ENCODE measurements at regions not wholly inside any gene's neighbourhood (a gene's known extent, or its start where the extent isn't known, plus 50 kb on each side); places are given as distances from the start of the nearest gene placed in this dataset.

DNA sequence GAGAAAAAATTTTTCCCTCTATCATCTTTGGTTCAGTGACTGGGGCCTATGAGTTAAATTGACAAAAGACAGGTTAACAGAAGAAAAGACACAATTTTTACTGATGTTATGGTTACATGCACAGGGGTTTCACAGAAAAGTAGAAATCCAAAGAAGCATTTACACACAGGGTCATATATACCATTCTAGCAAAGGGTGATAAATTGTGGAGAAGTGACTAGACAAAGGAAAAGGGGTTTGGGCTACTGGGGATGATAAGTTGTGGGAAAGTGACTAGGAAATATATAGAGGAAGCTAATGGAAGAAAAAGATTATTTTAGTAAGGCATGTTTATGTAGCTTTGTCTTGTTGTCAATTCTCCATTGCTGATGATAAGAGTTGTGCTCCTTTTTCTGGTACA, 276.7 kb upstream of the JARID2 start:
- TF ChIP-seq POLR2A (IDR thresholded peaks at IDR 0.05; ENCODE audit: low read length) (no peak), GATA1 (IDR thresholded peaks at IDR 0.05; ENCODE audit: low read depth, low read length) (no peak)

All from erythroblast (primary cell).